HEK293 (cell line): ENCODE measurements at regions not wholly inside any gene's neighbourhood (a gene's known extent, or its start where the extent isn't known, plus 50 kb on each side); places are given as distances from the start of the nearest gene placed in this dataset.

Source experiments
- CTCF ChIA-PET: fragments of 350-600 bp; formaldehyde crosslinking; extraction: SDS; loops from one replicate; lab custom pipeline; 2021; ENCODE audit warnings: antibody characterized with exemption; lab: Yijun Ruan, JAX
- POLR2A ChIA-PET: fragments of 300-600 bp; formaldehyde crosslinking; extraction: SDS; loops from one replicate; lab custom pipeline; 2020; ENCODE audit warnings: antibody characterized with exemption, inconsistent platforms; lab: Yijun Ruan, JAX
- H3K27ac ChIP-seq: fragments of 200-500 bp; sonication (Bioruptor generic); 2 replicates; pipeline ENCODE4 v1.5.1; 2014; ENCODE audit warnings: low read depth, low read length, control low read depth, inconsistent platforms; ENCODE audit errors: extremely low read depth
- H3K36me3 ChIP-seq, 2 experiments: fragments of 200-500 bp in 1 of 2; sonication (Bioruptor generic) in 1 of 2; 1 replicate in 1 of 2; 2 replicates in 1 of 2; pipeline ENCODE4 v1.5.1; 2014 to 2017; ENCODE audit warnings: inconsistent platforms in 2 of 2, low read length in 2 of 2; ENCODE audit not compliant: control insufficient read depth in 2 of 2, insufficient read depth in 1 of 2
- H3K4me1 ChIP-seq: fragments of 200-500 bp; sonication (Bioruptor generic); 2 replicates; pipeline ENCODE4 v1.5.1; 2014; ENCODE audit warnings: mild to moderate bottlenecking, low read length, inconsistent platforms; ENCODE audit not compliant: control insufficient read depth, insufficient read depth
- H3K4me3 ChIP-seq: 2 replicates; pipeline ENCODE4 v1.5.1; 2011; ENCODE audit warnings: low read depth, mild to moderate bottlenecking, control low read depth, low read length, moderate library complexity
- H3K9me3 ChIP-seq: fragments of 200-500 bp; sonication (Bioruptor generic); 2 replicates; pipeline ENCODE4 v1.5.1; 2014; ENCODE audit warnings: low read depth, low read length, inconsistent platforms; ENCODE audit not compliant: control insufficient read depth, insufficient read depth
- GLIS1 ChIP-seq: fragments of 450-650 bp; formaldehyde crosslinking; IDR thresholded peaks from 2 replicates; pipeline ENCODE4 v1.5.1; 2016; ENCODE audit warnings: missing biosample characterization, missing genetic modification characterization
- IKZF3 ChIP-seq: fragments of 450-650 bp; IDR thresholded peaks from 2 replicates; pipeline ENCODE4 v1.5.0; 2018; ENCODE audit warnings: missing biosample characterization, mild to moderate bottlenecking, missing genetic modification characterization, moderate library complexity
- KLF1 ChIP-seq: fragments of 450-650 bp; formaldehyde crosslinking; IDR thresholded peaks from 2 replicates; pipeline ENCODE4 v1.5.1; 2016; ENCODE audit warnings: missing biosample characterization, missing genetic modification characterization
- KLF9 ChIP-seq: fragments of 450-650 bp; formaldehyde crosslinking; IDR thresholded peaks from 2 replicates; pipeline ENCODE4 v1.5.1; 2016; ENCODE audit warnings: missing biosample characterization, missing genetic modification characterization, low read depth
- MZF1 ChIP-seq: fragments of 450-650 bp; formaldehyde crosslinking; IDR thresholded peaks from 2 replicates; pipeline ENCODE4 v1.5.1; 2017; ENCODE audit warnings: missing biosample characterization, missing genetic modification characterization, borderline replicate concordance
- RBAK ChIP-seq: fragments of 450-650 bp; formaldehyde crosslinking; IDR thresholded peaks from 2 replicates; pipeline ENCODE4 v1.5.1; 2016; ENCODE audit warnings: missing biosample characterization, missing genetic modification characterization
- SALL2 ChIP-seq: fragments of 450-650 bp; formaldehyde crosslinking; IDR thresholded peaks from 2 replicates; pipeline ENCODE4 v1.5.0; 2017; ENCODE audit warnings: missing biosample characterization, mild to moderate bottlenecking, missing genetic modification characterization, borderline replicate concordance
- SETDB1 ChIP-seq: IDR thresholded peaks from one replicate; pipeline ENCODE4 v1.6.1; 2017; ENCODE audit warnings: mild to moderate bottlenecking, low read length, moderate library complexity, mixed read lengths; ENCODE audit not compliant: insufficient read length
- SP2 ChIP-seq: fragments of 450-650 bp; formaldehyde crosslinking; IDR thresholded peaks from 2 replicates; pipeline ENCODE4 v1.5.1; 2016; ENCODE audit warnings: missing biosample characterization, missing genetic modification characterization
- ZBTB26 ChIP-seq: fragments of 450-650 bp; formaldehyde crosslinking; optimal IDR thresholded peaks from 2 replicates; pipeline ENCODE3; 2016; ENCODE audit warnings: missing biosample characterization, mild to moderate bottlenecking, missing genetic modification characterization
- ZNF221 ChIP-seq: fragments of 450-650 bp; formaldehyde crosslinking; IDR thresholded peaks from 2 replicates; pipeline ENCODE4 v1.5.1; 2017; ENCODE audit warnings: missing biosample characterization, missing genetic modification characterization, borderline replicate concordance
- ZNF416 ChIP-seq: fragments of 450-650 bp; formaldehyde crosslinking; IDR thresholded peaks from 2 replicates; pipeline ENCODE4 v1.5.1; 2016; ENCODE audit warnings: missing biosample characterization, missing genetic modification characterization
- ZNF555 ChIP-seq: fragments of 450-650 bp; formaldehyde crosslinking; conservative IDR thresholded peaks from 2 replicates; pipeline ENCODE4 v1.5.1; 2017; ENCODE audit warnings: missing biosample characterization, mild to moderate bottlenecking, missing genetic modification characterization, inconsistent platforms
- ZNF639 ChIP-seq: fragments of 450-650 bp; formaldehyde crosslinking; IDR thresholded peaks from 2 replicates; pipeline ENCODE4 v1.5.1; 2016; ENCODE audit warnings: missing biosample characterization, missing genetic modification characterization
- ZNF670 ChIP-seq: fragments of 450-650 bp; formaldehyde crosslinking; IDR thresholded peaks from 2 replicates; pipeline ENCODE4 v1.5.1; 2016; ENCODE audit warnings: missing biosample characterization, missing genetic modification characterization, low read depth
- TF ChIP-seq, protein P1 (sequence below): sonication (generic); formaldehyde crosslinking; IDR thresholded peaks from 2 replicates; pipeline ENCODE4 v1.8.1; 2022; ENCODE audit warnings: mild to moderate bottlenecking, moderate library complexity, missing genetic modification reagents
- TF ChIP-seq, protein P2 (sequence below): fragments of 450-650 bp; formaldehyde crosslinking; IDR thresholded peaks from 2 replicates; pipeline ENCODE4 v1.5.1; 2016; ENCODE audit warnings: missing biosample characterization, missing genetic modification characterization, borderline replicate concordance

DNA sequence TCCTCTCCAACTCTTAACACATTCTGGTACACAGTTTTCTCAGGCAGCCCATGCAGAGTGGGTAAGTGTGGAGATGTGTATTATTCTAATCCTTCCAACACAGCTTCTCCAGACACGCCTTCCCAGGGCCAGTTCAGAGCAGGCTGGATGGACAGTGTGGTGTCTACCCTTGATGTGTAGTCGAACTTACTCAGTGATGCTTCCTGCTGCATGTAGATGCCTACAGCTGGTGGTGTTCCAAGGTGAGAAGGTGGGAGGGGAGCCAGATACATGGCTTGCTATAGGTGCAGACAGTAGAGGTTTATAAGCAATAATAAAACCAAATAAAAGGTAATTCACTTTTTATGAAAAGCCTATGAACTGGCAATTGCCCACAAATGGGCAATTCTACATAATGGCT lies 104.0 kb downstream of the QRSL1 start:
- H3K4me3 ChIP-seq = no peak overlapping the region
- no peak overlapping the region for H3K27ac ChIP-seq
- H3K36me3 ChIP-seq = no peaks in the 10 kb centered on the region
- TF ChIP-seq IKZF3 (no peak), ZNF221 (tag by site-specific recombination) (no peak), KLF9 (tag by site-specific recombination) (no peak), KLF1 (tag by site-specific recombination) (no peak), ZNF416 (no peak), ZNF639 (tag by site-specific recombination) (no peak), SALL2 (tag by site-specific recombination) (no peak), ZNF555 (tag by site-specific recombination) (no peak), SETDB1 (no peak), GLIS1 (tag by site-specific recombination) (no peak), ZNF670 (tag by site-specific recombination) (no peak), MZF1 (no peak), SP2 (tag by site-specific recombination) (no peak), ZBTB26 (no peak), RBAK (tag by site-specific recombination) (no peak)
- TF ChIP-seq, protein P1, sequence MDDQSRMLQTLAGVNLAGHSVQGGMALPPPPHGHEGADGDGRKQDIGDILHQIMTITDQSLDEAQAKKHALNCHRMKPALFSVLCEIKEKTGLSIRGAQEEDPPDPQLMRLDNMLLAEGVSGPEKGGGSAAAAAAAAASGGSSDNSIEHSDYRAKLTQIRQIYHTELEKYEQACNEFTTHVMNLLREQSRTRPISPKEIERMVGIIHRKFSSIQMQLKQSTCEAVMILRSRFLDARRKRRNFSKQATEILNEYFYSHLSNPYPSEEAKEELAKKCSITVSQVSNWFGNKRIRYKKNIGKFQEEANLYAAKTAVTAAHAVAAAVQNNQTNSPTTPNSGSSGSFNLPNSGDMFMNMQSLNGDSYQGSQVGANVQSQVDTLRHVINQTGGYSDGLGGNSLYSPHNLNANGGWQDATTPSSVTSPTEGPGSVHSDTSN = no peak
- TF ChIP-seq, protein P2, sequence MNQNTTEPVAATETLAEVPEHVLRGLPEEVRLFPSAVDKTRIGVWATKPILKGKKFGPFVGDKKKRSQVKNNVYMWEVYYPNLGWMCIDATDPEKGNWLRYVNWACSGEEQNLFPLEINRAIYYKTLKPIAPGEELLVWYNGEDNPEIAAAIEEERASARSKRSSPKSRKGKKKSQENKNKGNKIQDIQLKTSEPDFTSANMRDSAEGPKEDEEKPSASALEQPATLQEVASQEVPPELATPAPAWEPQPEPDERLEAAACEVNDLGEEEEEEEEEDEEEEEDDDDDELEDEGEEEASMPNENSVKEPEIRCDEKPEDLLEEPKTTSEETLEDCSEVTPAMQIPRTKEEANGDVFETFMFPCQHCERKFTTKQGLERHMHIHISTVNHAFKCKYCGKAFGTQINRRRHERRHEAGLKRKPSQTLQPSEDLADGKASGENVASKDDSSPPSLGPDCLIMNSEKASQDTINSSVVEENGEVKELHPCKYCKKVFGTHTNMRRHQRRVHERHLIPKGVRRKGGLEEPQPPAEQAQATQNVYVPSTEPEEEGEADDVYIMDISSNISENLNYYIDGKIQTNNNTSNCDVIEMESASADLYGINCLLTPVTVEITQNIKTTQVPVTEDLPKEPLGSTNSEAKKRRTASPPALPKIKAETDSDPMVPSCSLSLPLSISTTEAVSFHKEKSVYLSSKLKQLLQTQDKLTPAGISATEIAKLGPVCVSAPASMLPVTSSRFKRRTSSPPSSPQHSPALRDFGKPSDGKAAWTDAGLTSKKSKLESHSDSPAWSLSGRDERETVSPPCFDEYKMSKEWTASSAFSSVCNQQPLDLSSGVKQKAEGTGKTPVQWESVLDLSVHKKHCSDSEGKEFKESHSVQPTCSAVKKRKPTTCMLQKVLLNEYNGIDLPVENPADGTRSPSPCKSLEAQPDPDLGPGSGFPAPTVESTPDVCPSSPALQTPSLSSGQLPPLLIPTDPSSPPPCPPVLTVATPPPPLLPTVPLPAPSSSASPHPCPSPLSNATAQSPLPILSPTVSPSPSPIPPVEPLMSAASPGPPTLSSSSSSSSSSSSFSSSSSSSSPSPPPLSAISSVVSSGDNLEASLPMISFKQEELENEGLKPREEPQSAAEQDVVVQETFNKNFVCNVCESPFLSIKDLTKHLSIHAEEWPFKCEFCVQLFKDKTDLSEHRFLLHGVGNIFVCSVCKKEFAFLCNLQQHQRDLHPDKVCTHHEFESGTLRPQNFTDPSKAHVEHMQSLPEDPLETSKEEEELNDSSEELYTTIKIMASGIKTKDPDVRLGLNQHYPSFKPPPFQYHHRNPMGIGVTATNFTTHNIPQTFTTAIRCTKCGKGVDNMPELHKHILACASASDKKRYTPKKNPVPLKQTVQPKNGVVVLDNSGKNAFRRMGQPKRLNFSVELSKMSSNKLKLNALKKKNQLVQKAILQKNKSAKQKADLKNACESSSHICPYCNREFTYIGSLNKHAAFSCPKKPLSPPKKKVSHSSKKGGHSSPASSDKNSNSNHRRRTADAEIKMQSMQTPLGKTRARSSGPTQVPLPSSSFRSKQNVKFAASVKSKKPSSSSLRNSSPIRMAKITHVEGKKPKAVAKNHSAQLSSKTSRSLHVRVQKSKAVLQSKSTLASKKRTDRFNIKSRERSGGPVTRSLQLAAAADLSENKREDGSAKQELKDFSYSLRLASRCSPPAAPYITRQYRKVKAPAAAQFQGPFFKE = no peak
- POLR2A ChIA-PET = interaction anchor here (0.6 kb wide), 1 partner anchor 24 kb away, joined by 4 read pairs; no protein-coding TSS in a partner anchor
- H3K9me3 ChIP-seq = no peaks in the 10 kb centered on the region
- H3K4me1 ChIP-seq = no peaks in the 10 kb centered on the region
- CTCF ChIA-PET = no interaction called here
